GM21360 (cell line): ENCODE measurements at regions not wholly inside any gene's neighbourhood (a gene's known extent, or its start where the extent isn't known, plus 50 kb on each side); places are given as distances from the start of the nearest gene placed in this dataset.
"Not testable (repeated sequence)": the region's sequence is repeated elsewhere in the genome, so short reads cannot be mapped to it uniquely, and the experiment has no call there.

Experiments
- ATAC-seq: cut with Tn5 transposase; IDR thresholded peaks from one replicate; pipeline ENCODE4 v1.9.1; 2021; ENCODE audit warnings: mild to moderate bottlenecking, moderate library complexity; ENCODE audit not compliant: unreplicated experiment

DNA sequence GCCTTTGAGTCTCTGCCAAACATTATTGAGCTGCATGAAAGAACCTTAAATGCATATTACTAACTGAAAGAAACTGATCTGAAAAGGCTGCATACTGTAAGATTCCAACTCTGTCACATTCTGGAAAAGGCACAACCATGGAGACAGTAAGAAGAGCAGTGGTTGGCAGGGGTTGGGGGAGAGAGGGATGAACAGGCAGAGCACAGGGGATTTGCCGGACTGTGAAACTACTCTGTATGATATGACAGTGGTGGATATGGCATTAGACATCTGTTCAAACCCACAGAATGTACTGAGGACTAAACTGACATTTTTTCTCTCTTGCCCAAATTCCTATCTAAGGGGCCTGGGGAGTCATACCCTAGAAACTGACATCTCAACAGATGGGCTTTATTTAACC lies 138.4 kb downstream of the KCNJ12 start:
- ATAC-seq, result not testable (repeated sequence)

- no peak for ATAC-seq
Measured at GRCh38 chr17:21517538-21518293, 141.6 kb downstream of the KCNJ12 start.

GRCh38 chr17:21522755-21523336 lies 146.7 kb downstream of the KCNJ12 start:
- no peak for ATAC-seq

- ATAC-seq, result no peak
Measured at GRCh38 chr17:21523497-21524210, 147.5 kb downstream of the KCNJ12 start.

- no peak for ATAC-seq
Measured at GRCh38 chr17:21524211-21524591, 148.0 kb downstream of the KCNJ12 start.

DNA sequence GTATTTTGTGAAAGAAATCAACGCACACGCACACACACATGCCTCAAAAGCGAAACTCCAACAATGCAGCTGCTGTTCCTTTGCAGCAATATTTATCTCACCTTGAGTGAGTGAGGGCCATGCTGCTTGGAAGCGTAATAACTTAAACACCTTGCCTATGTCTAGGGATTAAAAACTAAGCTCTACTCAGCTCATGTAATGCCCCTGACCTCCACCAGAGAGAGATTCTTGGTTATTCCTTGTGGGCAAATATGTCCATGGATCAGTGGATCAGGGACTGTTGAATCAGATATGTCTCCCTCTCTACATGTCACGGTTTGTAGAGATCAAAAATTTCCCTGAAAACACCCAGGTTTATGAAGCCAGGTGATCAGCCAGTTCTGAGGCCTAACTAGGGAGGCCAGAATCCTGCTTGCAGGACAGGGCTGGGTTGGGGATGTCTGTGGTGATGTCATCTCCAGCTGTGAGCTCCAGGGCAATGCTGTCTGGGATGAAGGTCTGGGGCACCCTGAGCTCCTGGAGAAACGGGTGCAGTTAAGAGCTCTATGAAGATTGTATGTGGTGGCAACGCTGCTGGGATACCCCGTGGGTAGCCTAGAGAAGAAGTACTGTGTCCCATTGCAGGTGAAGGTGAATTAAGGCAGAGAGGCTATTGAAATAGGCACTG lies 149.4 kb downstream of the KCNJ12 start:
- no peak for ATAC-seq

DNA sequence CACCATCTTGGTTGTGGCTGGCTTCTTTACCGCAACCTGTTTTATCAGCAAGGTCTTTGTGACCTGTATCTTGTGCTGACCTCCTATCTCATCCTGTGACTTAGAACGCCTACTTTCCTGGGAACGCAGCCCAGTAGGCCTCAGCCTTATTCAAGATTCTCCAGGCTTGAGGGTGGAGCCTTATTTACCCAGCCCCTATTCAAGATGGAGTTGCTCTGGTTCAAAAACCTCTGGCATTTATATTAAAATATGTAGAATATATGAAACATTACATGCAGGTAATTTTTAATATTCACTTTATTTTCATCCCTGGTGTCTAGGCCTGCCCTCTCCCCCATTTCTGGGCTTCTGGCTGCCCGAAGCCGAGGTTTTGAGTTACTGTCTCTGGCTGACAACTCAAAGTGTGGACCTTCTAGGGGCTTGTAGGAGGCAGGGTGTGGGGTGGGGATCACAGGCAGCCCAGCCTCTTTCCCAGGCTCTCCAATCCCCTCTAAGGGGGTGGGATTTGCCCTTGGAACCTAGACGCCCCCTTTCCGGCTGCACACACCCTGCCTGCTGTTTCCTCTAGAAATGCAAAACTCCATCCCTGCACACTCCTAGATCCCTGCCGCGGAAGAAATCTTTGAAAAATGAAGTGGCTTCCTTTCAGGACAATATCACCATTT lies 152.0 kb downstream of the KCNJ12 start:
- no peak for ATAC-seq

DNA sequence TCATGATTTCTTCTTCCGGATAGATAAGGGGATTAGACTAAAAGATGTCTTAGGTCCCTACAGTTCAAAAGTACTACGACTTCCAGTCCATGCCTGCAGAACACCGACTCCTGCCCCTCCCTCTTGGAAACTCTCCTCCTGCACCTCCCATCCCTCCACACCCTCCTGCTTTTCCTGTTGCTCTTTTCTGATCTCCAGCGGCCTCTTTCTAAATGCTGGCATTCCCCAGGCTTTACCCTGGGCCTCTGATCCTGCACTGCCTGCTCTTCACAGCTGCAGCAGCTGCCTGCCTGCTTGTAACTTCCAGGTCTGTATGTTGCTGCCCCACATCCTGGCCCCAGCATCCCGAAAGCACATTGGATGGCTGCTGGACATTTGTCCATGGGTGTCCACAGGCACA lies 154.2 kb downstream of the KCNJ12 start:
- ATAC-seq, result no peak

GRCh38 chr17:21530841-21531240 lies 154.7 kb downstream of the KCNJ12 start:
- no peak for ATAC-seq

DNA sequence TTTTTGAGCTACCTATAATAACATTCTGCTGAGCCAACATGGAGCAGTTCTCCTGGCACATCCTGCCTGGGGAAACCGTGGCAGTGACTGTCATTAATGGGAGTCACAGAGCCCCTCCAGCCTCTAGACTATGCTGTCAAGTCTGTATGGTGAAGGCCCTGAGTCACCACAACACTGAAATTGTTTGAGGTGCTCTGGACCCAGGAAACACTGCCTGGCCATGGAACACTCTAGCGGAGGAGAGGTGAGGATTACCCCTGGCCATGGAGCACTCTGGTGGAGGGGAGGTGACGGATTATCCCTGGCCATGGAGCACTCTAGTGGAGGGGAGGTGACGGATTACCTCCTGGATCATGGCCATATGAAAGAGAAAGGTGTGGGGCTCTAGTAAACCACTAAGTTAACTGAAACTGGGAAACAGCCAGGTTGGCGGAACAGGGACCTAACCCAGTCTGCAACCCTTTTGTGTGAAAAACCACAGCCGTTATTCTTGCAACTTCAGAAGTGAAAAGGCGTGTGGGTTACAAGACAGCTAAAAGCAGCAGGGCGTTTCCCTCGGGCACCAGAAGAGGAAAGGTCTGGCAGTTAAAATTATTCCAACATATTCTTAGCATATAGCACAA lies 156.7 kb downstream of the KCNJ12 start:
- ATAC-seq, result no peak

GRCh38 chr17:21535686-21536375 lies 156.5 kb upstream of the KCNJ18 start:
- ATAC-seq, result no peak

DNA sequence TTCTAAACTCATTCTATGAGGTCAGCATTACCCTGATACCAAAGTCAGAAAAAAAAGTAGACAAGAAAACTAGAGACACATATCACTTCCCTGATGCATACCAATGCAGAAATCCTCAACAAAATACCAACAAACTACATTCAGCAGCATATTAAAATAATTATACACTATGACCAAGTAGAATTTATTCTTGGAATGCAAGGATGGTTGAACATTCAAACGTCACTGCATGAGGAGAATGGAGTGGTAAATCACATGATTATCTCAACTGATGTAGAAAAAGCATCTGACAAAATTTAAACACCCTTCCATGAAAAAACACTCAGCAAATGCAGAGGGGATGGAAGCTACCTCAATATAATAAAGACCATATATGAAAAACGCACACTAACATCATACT lies 155.0 kb upstream of the KCNJ18 start:
- no peak for ATAC-seq

- no peak for ATAC-seq
Measured at GRCh38 chr17:21538615-21539014, 153.7 kb upstream of the KCNJ18 start.

DNA sequence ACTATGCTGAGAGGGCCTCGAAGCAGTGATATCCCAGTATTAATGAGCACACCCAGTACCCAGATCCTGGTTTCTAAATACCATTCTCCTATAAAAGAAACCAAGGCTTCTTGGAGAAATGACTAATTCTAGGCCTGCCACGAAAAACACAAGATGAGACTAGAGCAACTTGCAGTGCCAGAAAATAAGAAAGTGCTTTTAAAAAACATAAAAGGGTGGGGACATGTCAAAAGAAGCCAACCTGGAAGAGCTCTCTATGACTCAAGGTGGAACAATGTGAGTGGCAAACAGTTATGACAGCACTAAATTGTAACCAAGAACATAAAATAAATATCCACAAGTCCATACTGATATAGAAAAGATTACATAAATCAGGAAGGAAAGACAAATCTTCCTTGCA lies 153.2 kb upstream of the KCNJ18 start:
- ATAC-seq, result no peak

- ATAC-seq, result no peak
Measured at GRCh38 chr17:21540502-21540901, 151.8 kb upstream of the KCNJ18 start.

DNA sequence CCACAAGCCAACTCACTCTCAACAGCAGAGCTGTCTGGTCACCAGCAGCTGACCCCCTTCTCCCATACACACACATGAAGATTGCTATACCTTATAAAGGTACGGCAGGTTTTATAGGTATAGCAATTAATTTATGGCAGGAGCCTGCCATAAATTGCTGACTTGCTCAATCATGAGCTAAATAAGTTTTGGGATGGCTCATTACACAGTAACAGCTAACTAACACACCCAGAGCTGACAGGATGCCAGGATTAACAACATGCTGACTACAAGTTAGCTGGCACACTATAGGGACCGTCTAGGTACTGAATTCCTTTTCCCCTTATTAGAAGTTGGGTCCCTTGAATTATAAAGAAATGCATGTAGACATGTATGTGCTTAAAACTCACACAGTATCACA lies 150.3 kb upstream of the KCNJ18 start:
- ATAC-seq, result no peak

GRCh38 chr17:21542991-21543390 lies 149.3 kb upstream of the KCNJ18 start:
- ATAC-seq, result no peak

- no peak for ATAC-seq
Measured at GRCh38 chr17:21545064-21545463, 147.3 kb upstream of the KCNJ18 start.

GRCh38 chr17:21548236-21548635 lies 144.1 kb upstream of the KCNJ18 start:
- ATAC-seq, result no peak

- ATAC-seq, result no peak
Measured at GRCh38 chr17:21549107-21549687, 143.1 kb upstream of the KCNJ18 start.
